GM18907 (cell line): ENCODE measurements at regions not wholly inside any gene's neighbourhood (a gene's known extent, or its start where the extent isn't known, plus 50 kb on each side); places are given as distances from the start of the nearest gene placed in this dataset.

Source experiments
- ATAC-seq: cut with Tn5 transposase; IDR thresholded peaks from one replicate; pipeline ENCODE4 v1.9.1; 2021; ENCODE audit warnings: mild to moderate bottlenecking, moderate library complexity; ENCODE audit not compliant: unreplicated experiment

- no peak for ATAC-seq
These were observed 64.7 kb downstream of the ARRDC4 start for GRCh38 chr15:98025237-98025636.

- no peak for ATAC-seq
These were observed 74.2 kb downstream of the ARRDC4 start for GRCh38 chr15:98034731-98035130.

- ATAC-seq: no peak
These were observed 74.6 kb downstream of the ARRDC4 start for GRCh38 chr15:98035134-98035533.

GRCh38 chr15:98035577-98036010, 75.1 kb downstream of the ARRDC4 start:
- no peak for ATAC-seq

GRCh38 chr15:98039596-98039995, 79.1 kb downstream of the ARRDC4 start:
- ATAC-seq: no peak

- no peak for ATAC-seq
These were observed 79.6 kb downstream of the ARRDC4 start for GRCh38 chr15:98040146-98040545.

GRCh38 chr15:98043160-98044014, 82.9 kb downstream of the ARRDC4 start:
- no peak for ATAC-seq

- ATAC-seq: no peak
These were observed 91.2 kb downstream of the ARRDC4 start for GRCh38 chr15:98051734-98052133.

- ATAC-seq: no peak
These were observed 97.0 kb downstream of the ARRDC4 start for GRCh38 chr15:98057453-98057852.

GRCh38 chr15:98062869-98063268, 102.4 kb downstream of the ARRDC4 start:
- no peak for ATAC-seq

GRCh38 chr15:98063315-98063714, 102.8 kb downstream of the ARRDC4 start:
- ATAC-seq: no peak

- no peak for ATAC-seq
These were observed 103.4 kb downstream of the ARRDC4 start for GRCh38 chr15:98063871-98064270.

GRCh38 chr15:98067339-98067738, 106.8 kb downstream of the ARRDC4 start:
- ATAC-seq: no peak

GRCh38 chr15:98069256-98069655, 108.8 kb downstream of the ARRDC4 start:
- no peak for ATAC-seq

- ATAC-seq: no peak
These were observed 109.6 kb downstream of the ARRDC4 start for GRCh38 chr15:98070137-98070536.

GRCh38 chr15:98071786-98072185, 111.3 kb downstream of the ARRDC4 start:
- ATAC-seq: no peak

- no peak for ATAC-seq
These were observed 114.9 kb downstream of the ARRDC4 start for GRCh38 chr15:98075441-98075840.

- ATAC-seq: no peak
These were observed 115.7 kb downstream of the ARRDC4 start for GRCh38 chr15:98076021-98076816.

GRCh38 chr15:98077186-98077585, 116.7 kb downstream of the ARRDC4 start:
- ATAC-seq: no peak

- no peak for ATAC-seq
These were observed 120.3 kb downstream of the ARRDC4 start for GRCh38 chr15:98080791-98081190.

- ATAC-seq: no peak
These were observed 122.9 kb downstream of the ARRDC4 start for GRCh38 chr15:98083203-98083910.
